ENCODE measurements at regions not wholly inside any gene's neighbourhood (a gene's known extent, or its start where the extent isn't known, plus 50 kb on each side); places are given as distances from the start of the nearest gene placed in this dataset.

DNA sequence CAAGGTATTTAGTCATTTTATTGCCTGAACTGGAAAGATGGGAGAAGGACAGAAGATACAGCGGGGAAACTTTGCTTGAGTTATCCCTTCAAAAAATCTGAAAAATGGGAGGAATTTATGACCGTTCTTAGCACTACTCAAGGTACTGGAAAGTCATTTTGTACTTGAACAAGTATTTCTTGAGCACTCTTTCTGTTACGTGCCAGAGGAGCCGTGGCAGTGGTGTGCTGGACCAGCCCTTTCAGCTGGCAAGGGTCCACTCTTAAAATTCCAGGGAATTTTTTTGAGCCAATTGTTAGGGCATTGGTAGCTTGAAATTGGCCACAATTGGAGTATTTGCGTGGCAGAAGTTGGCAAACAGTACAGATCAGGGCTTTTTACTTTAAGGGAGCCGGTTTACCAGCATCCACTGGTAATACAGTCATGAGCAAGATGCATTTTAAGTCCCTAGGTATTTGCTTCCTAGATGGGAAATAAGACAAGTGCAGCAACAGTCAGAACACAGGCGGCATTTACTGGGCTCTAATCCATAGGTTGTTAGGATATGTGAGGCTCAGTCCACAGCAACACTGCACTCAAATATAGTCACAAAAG lies 145.9 kb upstream of the ST8SIA2 start (continued):
- TF ChIP-seq, protein P1, sequence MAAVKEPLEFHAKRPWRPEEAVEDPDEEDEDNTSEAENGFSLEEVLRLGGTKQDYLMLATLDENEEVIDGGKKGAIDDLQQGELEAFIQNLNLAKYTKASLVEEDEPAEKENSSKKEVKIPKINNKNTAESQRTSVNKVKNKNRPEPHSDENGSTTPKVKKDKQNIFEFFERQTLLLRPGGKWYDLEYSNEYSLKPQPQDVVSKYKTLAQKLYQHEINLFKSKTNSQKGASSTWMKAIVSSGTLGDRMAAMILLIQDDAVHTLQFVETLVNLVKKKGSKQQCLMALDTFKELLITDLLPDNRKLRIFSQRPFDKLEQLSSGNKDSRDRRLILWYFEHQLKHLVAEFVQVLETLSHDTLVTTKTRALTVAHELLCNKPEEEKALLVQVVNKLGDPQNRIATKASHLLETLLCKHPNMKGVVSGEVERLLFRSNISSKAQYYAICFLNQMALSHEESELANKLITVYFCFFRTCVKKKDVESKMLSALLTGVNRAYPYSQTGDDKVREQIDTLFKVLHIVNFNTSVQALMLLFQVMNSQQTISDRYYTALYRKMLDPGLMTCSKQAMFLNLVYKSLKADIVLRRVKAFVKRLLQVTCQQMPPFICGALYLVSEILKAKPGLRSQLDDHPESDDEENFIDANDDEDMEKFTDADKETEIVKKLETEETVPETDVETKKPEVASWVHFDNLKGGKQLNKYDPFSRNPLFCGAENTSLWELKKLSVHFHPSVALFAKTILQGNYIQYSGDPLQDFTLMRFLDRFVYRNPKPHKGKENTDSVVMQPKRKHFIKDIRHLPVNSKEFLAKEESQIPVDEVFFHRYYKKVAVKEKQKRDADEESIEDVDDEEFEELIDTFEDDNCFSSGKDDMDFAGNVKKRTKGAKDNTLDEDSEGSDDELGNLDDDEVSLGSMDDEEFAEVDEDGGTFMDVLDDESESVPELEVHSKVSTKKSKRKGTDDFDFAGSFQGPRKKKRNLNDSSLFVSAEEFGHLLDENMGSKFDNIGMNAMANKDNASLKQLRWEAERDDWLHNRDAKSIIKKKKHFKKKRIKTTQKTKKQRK (IDR thresholded peaks at IDR 0.05; ENCODE audit: low read depth, low read length): no peak
- TF ChIP-seq CREB1 (IDR thresholded peaks at IDR 0.05; ENCODE audit: low read depth) (no peak), MTA2 (IDR thresholded peaks at IDR 0.05; ENCODE audit: low read depth) (no peak)

DNA sequence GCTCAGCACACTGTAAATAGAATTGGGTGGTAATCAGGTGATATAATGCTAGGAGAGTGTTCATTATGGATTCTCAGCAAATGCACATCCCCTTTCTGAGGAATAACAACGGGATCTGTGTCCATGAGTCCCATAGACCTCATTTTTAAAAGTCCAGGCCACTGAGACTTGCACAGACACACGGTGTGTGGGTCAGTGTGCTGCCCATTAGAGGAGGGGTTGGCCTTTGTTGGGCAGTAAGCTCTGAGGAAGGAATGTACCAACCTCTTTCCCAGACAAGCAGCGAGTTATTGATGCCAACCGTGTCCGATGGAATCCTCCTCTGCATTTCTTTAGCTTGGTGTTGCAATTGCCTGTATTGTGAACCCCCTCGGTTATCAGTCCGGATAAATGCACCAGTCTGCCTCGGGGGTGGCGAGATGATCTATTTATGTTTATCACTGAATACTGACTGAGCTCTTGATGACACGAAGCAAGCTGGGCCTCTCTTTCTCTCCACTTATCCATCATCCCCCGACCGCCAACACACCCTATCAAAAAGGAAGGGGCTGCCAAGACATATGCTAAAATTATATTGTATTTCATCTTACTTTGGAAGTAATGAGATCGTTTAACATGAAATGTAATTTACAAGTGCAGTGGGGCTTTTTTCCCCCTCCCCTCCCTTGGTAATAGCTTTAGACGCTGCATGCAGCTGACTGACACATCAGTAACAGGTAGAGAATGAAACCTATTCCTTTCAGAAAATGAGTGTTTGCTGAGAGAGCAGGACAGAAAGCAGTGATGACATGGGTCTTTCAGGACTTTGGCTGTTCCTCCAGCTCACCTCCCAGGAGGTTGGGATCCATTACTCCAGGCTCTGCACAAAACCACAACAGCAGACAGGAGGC lies 126.6 kb upstream of the ST8SIA2 start:
- TF ChIP-seq, protein P2, sequence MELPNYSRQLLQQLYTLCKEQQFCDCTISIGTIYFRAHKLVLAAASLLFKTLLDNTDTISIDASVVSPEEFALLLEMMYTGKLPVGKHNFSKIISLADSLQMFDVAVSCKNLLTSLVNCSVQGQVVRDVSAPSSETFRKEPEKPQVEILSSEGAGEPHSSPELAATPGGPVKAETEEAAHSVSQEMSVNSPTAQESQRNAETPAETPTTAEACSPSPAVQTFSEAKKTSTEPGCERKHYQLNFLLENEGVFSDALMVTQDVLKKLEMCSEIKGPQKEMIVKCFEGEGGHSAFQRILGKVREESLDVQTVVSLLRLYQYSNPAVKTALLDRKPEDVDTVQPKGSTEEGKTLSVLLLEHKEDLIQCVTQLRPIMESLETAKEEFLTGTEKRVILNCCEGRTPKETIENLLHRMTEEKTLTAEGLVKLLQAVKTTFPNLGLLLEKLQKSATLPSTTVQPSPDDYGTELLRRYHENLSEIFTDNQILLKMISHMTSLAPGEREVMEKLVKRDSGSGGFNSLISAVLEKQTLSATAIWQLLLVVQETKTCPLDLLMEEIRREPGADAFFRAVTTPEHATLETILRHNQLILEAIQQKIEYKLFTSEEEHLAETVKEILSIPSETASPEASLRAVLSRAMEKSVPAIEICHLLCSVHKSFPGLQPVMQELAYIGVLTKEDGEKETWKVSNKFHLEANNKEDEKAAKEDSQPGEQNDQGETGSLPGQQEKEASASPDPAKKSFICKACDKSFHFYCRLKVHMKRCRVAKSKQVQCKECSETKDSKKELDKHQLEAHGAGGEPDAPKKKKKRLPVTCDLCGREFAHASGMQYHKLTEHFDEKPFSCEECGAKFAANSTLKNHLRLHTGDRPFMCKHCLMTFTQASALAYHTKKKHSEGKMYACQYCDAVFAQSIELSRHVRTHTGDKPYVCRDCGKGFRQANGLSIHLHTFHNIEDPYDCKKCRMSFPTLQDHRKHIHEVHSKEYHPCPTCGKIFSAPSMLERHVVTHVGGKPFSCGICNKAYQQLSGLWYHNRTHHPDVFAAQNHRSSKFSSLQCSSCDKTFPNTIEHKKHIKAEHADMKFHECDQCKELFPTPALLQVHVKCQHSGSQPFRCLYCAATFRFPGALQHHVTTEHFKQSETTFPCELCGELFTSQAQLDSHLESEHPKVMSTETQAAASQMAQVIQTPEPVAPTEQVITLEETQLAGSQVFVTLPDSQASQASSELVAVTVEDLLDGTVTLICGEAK (IDR thresholded peaks at IDR 0.05; ENCODE audit: borderline replicate concordance): no peak
- TF ChIP-seq NBN (IDR thresholded peaks at IDR 0.05) (no peak), SMARCA5 (IDR thresholded peaks at IDR 0.05) (no peak), PAX5 (IDR thresholded peaks at IDR 0.05; ENCODE audit: borderline replicate concordance, low read depth, low read length) (no peak), ZNF622 (IDR thresholded peaks at IDR 0.05) (no peak)
- RAD21 ChIA-PET (ENCODE audit: unreplicated experiment): no interaction called here
- no peak for ATAC-seq
- H3K4me2 ChIP-seq (ENCODE audit: control insufficient read depth, insufficient read depth): no peak overlapping the region
- POLR2A ChIA-PET: no interaction called here
- in situ Hi-C loops (cut with MboI) (no loop called here), intact Hi-C loops (cut with micrococcal nuclease; ENCODE audit: unreplicated experiment) (no loop called here)
- SMC1A ChIA-PET (ENCODE audit: uncharacterized antibody, unreplicated experiment): no interaction called here
- no peak overlapping the region for H2AFZ ChIP-seq (ENCODE audit: control insufficient read depth, low read depth, low read length)
- no peak for FAIRE-seq
- WGBS (ENCODE audit: insufficient coverage, insufficient replicate concordance, low lambda C conversion rate, missing lambda C conversion rate): 23% methylated on average over 14 of the region's 14 CpGs
- no TSS peak for BruUV-seq (replicated peaks)
- H3K36me3 ChIP-seq (ENCODE audit: control insufficient read depth in 2 of 2, insufficient read depth in 2 of 2, low read length in 1 of 2): no peaks in the 10 kb centered on the region
- H4K20me1 ChIP-seq (ENCODE audit: control insufficient read depth, insufficient read depth): no peaks in the 10 kb centered on the region
- H3K9me3 ChIP-seq (replicated peaks; ENCODE audit: control insufficient read depth, insufficient read depth, low read length): no peaks in the 10 kb centered on the region
- H3K27ac ChIP-seq (ENCODE audit: control insufficient read depth, insufficient read depth): no peak overlapping the region
- H3K79me2 ChIP-seq (ENCODE audit: control insufficient read depth, insufficient read depth, low read length): no peaks in the 10 kb centered on the region
- H3K4me3 ChIP-seq: no peak overlapping the region
- CTCF ChIA-PET: interaction anchor here (0.9 kb wide), 1 partner anchor 11 kb away, joined by 3 read pairs; no protein-coding TSS in a partner anchor
- no peaks in the 10 kb centered on the region for H3K4me1 ChIP-seq (ENCODE audit: control insufficient read depth, insufficient read depth, low read length)
- no peaks in the 10 kb centered on the region; a peak in 1 of 4 replicates for H3K27me3 ChIP-seq (replicated peaks in 1 of 2; ENCODE audit: control insufficient read depth in 2 of 2, insufficient read depth in 2 of 2, low read length in 1 of 2)
- H3K9ac ChIP-seq (ENCODE audit: control insufficient read depth, insufficient read depth, low read length): no peak overlapping the region
- no peak for DNase-seq (ENCODE audit: low read depth, low spot score)
